ENCODE measurements at regions not wholly inside any gene's neighbourhood (a gene's known extent, or its start where the extent isn't known, plus 50 kb on each side); places are given as distances from the start of the nearest gene placed in this dataset.

DNA sequence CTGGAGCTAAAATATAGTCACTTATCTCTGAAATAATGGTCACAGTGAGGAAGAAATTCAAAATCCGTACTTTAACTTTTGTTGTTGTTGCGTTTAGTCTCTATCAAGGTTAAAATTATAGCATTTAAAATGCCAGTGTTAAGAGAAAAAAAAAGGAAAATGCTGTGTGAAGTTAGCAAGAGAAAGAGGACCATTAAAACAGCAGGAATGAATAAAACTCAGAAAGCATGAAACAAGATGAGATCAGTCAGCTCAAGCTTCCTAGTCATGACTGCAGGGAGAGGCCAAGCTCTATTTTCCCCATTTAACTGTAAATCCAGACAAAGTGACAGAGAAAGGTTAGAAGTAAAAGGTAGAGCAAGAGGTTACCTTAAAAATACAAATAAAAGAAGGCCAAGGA is 281.7 kb upstream of the ATP5MC3 start:
- DNase-seq (ENCODE audit: low read depth): no peak

DNA sequence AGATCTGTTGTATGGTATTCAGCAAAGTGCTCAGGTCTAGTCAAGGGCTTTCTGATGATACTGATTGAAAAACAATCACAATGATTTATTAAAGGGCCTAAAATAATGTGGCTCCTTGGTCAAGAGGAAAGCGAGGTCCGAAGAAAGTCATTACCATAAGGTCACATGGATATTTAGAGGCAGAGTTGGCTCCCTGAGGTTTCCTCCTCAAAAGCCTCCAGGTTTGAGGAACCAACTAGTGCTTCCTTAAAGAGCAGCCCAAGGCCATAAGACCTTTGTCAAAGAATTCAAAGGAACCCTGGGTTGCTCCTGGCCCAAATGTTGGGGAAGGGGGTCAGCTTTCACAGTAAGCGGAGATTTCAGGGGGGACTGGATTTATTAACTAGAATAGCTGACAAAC is 280.7 kb upstream of the ATP5MC3 start:
- DNase-seq (ENCODE audit: low read depth): no peak

DNA sequence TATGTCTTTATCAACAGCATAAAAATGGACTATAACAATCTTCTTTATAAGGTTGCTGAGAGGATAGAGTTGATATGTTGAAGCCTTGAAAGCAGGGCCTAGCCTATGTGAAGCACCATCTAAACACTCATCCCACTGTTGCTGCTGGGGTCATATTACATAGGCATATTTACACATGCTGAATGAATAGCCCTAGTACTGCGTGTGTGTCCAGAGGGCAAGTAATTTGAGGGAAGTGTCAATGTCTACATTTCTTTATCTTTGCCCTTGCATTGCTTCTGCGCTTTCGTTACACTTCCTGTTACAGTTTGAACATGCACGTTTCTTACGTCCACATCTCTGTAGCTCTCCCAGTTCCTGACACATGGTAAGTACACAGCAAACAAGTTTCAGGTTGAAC is 280.3 kb upstream of the ATP5MC3 start:
- no peak for DNase-seq (ENCODE audit: low read depth)

DNA sequence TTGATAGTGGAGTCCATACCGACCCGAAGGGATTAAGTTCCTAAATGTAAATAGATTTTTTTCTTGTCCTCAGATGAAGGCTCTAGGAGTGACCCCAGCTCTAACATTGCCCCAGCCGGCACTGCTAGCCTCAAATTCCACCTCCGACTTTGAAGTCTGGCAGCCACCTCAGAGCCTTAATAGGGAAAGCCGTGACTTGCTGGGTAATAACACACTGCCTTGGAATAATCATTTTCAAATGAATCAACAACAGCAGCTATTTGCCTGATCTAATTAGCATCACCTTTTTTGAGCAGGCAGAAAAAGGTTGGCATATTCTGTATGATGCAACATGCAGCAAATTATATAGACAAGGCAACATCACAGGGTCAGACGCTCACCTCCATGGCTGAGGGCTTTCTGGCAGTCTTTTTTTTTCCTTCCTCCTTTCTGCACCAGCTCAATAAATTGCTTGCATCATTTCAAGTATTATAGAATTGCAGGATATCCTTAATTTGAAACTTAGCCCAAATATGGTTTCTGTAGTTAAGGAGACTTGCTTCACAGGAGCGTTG is 276.5 kb upstream of the ATP5MC3 start:
- no peak for DNase-seq (ENCODE audit: low read depth)

DNA sequence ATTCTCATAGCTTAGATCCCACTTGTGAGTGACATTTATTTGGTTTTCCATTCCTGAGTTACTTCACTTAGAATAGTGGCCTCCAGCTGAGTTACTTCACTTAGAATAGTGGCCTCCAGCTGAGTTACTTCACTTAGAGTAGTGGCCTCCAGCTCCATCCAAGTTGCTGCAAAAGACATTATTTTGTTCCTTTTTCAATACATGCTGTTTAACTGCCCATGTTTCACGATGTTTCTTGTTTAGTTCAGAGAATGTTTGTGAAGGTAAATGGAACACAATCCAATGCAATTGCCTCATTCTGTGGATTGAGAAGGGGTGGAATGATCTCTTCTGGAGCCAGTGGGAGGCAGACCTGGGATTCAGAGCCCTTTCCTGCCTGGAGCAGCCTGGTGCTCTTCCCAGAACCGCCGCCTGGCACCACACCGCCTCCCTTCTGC is 273.5 kb upstream of the ATP5MC3 start:
- DNase-seq (ENCODE audit: low read depth): no peak

DNA sequence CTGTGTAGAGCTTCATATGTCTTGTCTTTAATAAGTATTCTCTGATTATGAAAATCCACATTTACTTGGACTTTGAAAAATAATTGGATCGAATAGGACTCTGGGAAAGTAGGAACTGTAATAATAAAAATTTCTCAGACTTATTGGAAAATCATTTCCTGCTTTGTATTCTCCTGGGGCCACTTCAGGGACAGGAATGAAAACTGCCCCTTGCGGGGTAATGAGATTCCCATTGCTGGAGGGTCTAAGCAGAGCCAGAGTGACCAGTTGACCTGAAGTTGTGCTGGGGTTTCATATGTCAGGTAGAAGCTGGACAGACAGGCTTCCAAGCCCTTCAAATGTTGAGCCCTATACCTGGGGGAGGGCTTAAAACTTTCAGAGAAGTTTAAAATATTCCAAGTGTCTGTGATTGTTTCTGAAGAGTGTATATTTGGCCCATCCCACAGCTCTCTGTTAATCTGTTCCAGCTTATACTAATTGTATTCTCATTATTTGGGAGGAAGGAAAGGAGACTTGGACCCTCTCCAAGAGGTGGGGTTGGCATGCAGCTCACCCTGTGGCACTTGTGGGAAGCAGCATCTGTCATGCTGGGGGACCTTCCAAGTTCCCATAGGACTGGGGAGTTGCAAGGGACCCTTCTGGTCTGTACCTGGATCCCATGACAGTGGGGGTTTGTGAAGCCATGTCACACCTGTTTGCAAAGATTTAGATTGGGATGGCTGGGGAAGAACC is 268.7 kb upstream of the ATP5MC3 start:
- DNase-seq (ENCODE audit: low read depth): no peak

DNA sequence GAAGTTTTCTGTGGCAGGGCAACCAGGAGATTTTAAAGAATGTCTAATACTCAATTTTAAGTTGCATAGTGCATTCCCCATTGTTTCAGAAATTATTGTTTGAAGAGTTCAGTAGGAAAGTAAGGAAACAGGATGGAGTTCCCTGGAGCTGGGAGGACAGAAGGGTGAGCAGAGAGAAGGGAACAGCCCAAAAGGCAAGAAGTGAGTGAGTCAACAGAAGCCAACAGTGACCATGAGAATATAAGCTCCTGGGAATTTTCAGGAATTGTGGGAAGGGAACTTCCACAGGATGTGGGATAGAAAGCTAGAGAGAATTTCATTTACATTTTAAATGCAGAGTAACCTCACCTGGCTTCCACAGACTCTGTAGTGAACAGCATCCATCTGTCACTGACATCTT is 268.1 kb upstream of the ATP5MC3 start:
- no peak for DNase-seq (ENCODE audit: low read depth)

DNA sequence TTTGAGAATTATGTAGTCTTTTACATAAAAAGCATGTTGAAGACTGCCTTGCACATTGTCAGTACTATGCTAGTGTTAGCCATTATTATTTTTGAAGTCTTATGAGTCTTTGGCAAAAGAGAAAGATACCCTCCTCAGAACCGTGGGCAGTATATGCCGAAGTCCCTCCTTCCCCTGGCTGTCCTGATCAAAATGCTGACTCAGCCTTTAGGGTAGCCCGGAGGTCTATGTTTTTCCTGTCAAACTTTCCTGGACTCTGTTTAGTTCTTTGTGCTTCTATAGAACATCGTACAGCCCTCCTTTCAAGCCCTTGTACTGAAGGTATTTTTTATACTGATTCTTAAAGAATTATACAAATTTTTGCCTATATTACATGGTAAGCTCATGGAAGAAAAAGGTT is 264.7 kb upstream of the ATP5MC3 start:
- no peak for DNase-seq (ENCODE audit: low read depth)

DNA sequence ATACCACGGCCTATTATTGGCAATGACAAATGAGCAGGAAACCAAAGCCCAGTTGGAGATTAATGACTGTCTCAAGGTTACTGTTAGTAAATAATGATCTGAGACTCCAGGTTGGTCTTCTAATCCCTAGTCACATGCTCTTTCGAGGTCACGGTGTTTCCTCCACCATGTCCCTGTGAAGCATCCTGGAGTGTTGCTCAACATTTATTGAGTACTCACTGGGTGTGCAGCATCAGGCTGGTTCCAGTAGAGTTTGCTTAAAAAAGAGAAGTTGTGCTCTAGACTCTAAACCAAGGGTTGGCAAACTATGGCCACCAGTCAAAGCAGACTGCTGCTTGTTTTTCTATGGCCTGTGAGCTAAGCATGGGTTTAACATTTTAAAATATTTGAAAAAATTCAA is 263.8 kb upstream of the ATP5MC3 start:
- DNase-seq (ENCODE audit: low read depth): no peak

DNA sequence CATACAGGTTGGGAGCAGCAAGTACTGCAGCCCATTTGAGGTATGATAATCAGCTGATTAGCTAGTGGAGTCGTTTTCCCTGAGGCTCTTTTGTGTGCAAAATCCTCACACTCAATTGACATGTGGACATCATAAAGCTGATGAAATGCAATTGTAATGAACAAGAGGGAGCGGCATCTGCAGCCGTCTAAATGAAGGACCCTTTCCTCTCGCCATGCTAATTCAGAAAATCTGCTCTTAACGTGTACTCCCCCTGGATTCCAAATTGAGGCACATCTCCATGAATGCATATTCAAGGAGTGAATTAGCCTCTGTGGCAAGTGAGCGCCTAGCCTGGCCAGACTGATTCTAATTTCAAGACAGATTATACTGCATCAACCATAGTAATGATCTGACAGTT is 260.9 kb upstream of the ATP5MC3 start:
- DNase-seq (ENCODE audit: low read depth): no peak

DNA sequence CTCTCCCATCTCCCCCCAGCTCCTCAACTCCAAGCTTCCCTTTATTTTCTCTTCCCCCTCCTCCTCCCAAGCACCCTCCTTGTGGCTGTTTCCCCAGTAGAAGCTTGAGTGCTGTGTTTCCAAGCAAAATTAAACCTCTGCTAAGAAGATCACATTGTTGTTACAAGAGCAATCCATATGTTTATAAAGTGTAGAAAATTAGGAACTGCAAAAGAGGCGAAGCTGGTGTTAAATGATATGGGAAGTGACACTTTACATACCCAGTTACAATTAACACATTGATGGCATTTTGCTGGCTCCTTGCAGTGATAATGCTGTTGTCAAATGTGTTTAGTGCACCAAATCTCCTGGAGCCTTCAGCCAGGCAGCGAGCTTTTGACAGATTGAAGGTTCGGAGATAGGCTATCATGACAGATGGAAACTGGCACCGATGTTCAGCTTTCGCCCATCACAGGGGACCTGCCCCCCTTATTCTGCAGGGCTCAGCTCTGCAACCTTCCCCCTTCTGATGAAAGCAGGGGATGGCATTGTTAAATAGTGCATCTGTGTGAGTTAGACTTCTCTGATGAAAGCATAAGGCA is 259.8 kb upstream of the ATP5MC3 start:
- DNase-seq (ENCODE audit: low read depth): no peak

DNA sequence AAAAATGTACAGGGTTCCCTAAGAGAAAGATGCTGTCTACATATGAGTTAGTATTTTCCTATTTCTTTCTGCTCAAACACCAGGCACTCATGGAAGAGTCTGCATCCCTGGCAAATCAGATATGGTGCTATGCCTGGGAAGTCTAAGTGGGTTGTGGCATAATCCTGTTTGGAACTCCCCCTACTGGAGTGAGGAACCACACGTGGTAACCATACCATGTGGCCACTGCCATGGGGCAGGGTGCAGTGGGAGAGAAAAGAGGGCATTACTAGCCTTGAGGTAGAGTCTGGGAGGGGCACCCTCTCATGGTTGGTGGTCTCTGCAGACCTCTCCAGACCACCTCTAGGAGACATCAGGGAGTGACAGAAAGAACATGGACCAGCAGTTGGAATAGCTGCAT is 257.9 kb upstream of the ATP5MC3 start:
- DNase-seq (ENCODE audit: low read depth): no peak

DNA sequence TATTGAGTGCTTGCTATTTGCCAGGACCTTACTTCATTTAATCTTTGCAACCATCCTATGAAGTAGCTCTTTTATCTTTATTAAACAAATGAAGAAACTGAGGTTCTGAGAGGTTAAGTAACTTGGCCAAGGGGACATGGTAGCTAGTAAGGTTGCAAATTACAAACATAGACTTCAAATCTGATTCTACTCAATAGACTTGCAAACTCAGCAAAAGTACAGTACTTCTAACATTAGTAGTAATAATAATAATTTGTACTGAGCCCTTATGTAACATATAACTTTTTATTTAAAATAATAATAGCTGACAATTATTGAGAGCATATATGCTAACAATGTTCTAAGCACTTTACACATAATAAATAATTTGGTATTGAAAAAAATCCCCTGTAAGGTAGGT is 255.7 kb upstream of the ATP5MC3 start:
- DNase-seq (ENCODE audit: low read depth): no peak

DNA sequence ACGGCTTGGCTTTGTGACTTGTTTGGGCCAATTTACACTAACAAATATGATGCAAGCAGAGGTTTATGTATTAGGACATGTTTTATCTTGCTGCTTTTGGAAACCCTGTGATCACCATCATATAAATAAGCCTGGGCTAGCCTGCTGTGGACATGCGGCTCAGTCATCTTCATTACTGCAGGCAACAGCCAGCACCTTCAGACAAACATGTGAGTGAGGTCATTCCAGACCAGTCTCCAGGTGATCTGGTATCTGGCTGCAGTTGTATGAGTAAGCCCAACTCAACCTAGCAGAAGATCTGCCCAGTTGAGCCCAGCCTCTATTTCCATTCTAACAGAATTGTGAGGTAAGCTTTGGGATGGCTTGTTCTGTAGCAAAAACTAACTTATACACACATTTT is 254.6 kb upstream of the ATP5MC3 start:
- no peak for DNase-seq (ENCODE audit: low read depth)

DNA sequence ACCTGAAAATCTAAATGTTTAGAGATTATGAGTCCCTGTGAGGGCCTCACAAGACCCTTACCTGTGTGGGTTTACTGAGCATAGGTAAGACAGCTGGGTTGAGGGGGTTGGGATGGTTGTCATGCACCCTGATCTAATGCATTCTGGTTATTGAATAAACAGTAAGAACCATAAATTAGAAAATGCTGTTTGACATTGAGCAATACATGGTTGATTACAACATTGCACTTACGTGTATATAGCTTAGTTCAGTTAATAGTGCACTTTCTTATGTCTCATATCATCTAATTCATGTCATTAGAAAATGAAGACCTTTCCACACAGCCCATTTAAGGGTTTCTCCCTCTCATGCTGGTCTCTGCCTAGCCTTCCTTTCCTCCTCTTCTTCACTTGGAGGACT is 253.5 kb upstream of the ATP5MC3 start:
- DNase-seq (ENCODE audit: low read depth): no peak

DNA sequence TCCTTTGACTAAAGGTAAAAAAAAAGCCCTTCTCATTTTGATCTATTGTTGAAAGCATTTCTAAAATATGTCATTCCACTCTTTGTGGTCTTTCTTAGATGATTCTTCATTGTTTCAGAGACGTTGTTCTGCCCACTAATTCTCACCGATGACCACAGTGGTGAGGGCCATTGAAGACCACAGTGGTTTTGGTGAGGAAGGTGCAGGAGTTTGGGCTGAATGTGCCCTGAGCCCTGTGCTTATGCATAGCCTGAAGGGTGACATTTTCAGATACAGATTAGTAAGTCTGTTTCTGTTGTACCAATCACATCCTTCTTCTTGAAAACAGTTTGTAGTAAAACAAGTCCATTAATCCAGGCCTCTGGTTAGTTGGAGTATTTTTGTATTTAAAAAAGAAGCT is 251.3 kb upstream of the ATP5MC3 start:
- no peak for DNase-seq (ENCODE audit: low read depth)

DNA sequence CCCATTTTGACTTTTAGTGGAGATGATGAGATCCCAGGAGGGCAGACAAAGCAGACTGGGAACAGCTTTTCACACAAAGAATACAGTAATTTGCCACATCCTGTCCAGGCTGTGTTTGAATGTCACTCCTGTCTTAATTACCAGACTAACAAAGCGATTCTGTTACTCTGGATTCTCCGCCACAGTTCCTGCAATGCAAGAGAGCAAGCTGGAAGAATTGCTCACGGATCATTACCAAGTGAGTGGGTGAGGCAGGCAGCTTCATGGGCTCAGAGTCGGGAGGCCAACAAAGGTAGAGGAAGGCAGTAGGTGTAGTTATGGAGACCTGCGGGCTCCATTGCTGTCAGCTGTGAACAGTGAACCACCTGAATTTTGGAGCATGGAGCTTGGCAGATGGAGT is 250.5 kb upstream of the ATP5MC3 start:
- DNase-seq (ENCODE audit: low read depth): no peak

DNA sequence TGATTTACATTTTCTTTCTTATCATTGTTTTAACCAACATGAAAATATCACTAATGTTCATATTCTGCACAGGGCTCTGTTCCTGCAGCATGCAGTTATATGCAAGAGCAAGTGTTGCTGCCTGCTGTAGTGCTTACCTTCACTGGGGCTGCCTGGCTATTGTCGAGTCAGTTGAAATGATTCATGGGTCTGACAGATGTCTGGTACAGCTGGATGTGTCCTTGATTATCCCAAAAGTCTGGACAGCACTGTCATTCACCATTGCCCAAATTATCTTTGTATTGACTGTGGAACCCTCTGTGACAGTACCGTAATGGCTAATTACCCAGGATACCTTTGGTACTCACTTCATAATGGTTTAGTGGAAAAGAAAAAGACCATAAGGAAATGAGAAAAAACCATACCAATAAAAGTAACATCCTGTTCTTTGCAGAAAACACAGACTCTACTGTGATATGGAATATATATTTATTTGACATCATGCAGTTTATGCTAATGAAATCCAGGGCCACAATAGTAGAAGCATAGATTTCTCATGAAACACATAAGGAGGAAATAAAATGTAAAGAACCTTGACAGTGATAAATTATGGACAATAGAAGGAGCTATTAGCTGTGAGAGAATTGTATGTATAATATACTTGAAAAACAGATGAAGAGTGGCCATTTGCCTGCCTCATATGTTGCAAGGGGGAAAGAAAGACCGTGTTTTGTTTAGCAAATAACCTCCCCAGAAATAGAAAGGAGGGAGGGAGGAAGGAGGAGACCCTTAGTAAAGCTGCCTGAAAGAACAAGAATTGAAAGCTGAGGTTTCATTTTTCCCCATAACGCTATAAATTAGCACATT is 249.8 kb upstream of the ATP5MC3 start:
- no peak for DNase-seq (ENCODE audit: low read depth)

DNA sequence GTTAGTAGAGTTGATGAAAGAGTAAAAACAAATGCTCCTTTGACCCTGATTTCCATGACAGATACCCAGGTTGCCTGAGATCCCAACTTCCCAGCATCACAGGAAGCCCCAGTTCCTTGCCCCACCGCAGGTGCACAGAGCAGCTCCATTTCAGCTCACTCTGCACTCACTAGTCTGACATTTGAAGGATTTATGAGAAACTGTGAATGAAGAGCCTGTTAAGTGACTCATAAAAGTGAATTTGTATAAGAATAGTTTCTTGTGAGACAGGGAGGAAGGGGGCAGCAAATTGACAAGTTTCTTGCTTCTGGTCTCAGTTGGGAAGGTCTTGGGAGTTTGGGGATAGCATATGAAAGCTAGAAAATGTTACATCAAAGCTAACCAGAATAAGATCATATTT is 248.7 kb upstream of the ATP5MC3 start:
- no peak for DNase-seq (ENCODE audit: low read depth)

DNA sequence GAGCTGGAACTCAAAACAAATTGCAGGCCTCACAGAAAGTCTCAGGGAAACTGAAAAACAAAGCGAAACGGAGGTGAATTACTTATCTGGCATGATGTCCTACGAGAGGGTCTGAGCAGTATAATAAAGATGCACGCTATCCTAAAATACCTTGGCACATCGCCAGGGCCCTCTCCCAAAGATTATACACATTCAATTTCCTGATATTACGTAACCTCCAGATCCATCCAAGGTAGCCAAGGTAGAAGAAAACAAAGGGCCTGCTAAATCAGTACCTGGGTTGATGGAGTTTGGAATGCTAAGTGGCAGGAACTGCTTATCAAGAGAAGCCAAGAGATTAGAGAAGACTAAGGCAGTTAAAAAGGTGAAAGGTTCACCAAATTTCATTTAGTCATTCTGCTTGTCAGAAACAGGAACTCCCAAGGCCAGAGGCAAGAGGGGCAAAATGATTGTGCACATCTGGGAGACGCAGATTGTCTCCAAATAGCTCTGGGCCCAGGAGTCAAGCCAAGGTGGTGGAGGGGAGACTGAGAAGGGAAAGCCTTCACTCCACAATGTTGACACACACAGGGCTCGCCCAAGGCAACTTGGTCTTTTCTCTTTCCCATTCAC is 236.8 kb upstream of the ATP5MC3 start:
- DNase-seq (ENCODE audit: low read depth): no peak

DNA sequence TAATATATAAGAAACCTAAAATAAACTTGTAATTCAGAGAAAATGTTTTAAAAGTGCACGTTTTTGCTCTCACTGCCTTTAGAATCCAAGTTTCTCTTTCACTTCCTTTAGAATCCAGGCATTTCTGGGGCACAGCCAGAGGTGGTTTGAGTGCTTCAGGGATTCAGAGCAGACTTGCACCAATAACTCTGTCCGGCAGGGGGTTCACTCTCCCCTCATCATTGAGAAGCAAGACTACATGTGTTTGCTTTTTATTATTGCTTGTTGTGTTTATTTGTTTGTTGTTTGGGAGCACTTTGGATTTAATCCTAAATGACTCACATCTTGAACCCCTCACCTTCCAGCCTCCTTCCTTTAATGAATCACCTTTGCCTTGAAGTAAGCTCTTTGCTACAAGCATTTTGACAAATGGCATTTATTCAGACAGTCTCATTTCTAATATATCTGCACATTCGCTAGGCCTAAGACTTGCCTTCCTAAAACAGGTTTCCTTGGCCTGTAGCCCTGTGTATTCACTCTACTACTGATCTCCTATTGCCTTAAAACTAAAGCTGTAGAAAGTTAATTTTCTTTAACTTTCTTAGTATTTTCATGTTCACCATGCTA is 233.5 kb upstream of the ATP5MC3 start:
- DNase-seq (ENCODE audit: low read depth): no peak
